HL-60/S4 treated with phorbol 12-myristate 13-acetate at 8.2 ng/mL for 4 days and 3 days (cell line): ENCODE measurements at regions not wholly inside any gene's neighbourhood (a gene's known extent, or its start where the extent isn't known, plus 50 kb on each side); places are given as distances from the start of the nearest gene placed in this dataset.
"Not testable (repeated sequence)": the region's sequence is repeated elsewhere in the genome, so short reads cannot be mapped to it uniquely, and the experiment has no call there.

Experiments
- in situ Hi-C: fragments of 300-500 bp; cut with MboI; formaldehyde crosslinking; loops from 2 replicates; pipeline ENCODE4 v1.15.0; 2022; ENCODE audit warnings: low sequenced_read_pairs

- in situ Hi-C loops, result no loop called here
These were observed 87.9 kb upstream of the CNKSR3 start for GRCh38 chr6:154598399-154598798.

GRCh38 chr6:154602296-154602695 is 91.8 kb upstream of the CNKSR3 start:
- in situ Hi-C loops, result no loop called here

DNA sequence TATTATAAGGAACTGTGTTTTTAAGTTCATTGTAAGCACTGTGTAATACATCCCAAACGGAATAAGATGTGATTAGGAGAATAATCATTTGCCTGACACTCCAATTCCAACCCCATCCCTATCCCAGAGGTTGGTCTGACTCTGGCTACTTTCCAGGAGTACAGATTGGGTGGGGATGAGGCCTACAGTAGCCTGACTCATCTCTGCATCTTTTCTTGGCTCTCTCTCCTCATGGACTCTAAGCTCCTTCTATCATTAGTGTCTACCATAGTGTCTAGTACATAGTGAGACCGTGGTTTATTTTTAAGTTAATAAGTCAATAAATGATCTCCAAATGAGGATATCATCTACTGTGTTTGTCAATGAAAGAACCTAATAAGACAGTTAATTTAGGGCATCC is 92.2 kb upstream of the CNKSR3 start:
- in situ Hi-C loops, result no loop called here

DNA sequence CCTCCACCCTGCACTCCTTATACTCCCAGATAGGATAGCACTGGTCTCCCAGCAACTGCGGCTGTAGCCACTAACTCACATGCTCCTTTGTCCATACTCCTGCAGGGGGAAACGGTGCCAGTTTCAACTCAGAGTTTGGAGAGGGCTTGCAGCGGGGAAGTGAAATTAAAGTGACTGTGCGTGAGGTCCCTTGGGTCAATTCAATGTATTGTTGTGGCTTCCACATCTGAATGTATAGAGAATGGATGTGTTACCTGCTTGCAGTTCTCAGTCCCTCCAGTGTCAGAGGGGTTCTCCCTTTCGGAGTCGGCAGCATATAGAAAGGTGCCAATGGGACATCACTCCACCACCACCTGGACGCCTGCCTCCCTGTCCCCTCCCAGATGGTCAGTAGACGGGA is 93.6 kb upstream of the CNKSR3 start:
- in situ Hi-C loops, result no loop called here

GRCh38 chr6:154605178-154605881 is 94.8 kb upstream of the CNKSR3 start:
- in situ Hi-C loops, result no loop called here

DNA sequence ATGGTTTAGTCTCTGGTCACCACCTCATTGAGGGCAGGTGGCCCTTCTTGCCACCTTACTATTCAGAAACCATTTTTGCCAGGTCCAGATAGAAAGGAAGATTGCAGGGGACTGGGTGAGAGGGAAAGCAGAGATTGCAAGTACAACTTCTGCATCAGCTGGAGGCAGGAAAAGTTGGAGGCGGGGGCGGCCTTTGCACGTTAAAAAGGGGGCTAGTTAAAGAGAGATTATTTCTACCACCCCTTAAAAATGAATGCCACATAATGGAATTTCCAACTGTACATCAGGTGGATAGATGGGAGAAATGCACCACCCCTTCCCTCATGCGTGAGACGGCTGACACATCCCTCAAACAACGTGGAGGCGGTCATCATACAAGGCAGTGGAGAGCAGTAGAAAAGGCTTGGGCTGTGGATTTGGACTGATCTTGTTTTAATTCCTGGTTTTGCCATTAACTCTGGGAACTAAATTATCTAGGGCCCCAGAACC is 95.4 kb upstream of the CNKSR3 start:
- in situ Hi-C loops, result no loop called here

DNA sequence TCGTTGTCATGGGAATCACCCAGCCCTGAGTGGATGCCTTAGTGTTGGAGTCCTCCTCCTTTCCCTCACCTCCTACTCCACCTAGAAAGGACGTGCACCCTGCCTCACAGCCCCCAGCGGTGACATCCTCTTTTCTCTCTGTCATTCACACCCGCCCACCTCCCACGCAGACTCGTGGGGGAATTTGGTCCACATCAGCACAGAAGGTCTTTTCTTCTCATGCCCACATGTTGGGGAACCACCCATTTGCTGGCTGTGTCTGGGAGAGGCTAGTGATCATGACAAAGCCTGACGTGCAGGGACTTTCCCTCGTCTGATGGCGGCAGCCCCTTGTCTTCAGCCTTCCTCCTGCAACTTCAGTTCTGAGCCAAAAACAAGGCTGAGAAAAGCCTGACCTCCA is 96.0 kb upstream of the CNKSR3 start:
- in situ Hi-C loops, result no loop called here

GRCh38 chr6:154606860-154607259 is 96.4 kb upstream of the CNKSR3 start:
- in situ Hi-C loops, result no loop called here

- in situ Hi-C loops, result no loop called here
These were observed 100.8 kb upstream of the CNKSR3 start for GRCh38 chr6:154611241-154611640.

DNA sequence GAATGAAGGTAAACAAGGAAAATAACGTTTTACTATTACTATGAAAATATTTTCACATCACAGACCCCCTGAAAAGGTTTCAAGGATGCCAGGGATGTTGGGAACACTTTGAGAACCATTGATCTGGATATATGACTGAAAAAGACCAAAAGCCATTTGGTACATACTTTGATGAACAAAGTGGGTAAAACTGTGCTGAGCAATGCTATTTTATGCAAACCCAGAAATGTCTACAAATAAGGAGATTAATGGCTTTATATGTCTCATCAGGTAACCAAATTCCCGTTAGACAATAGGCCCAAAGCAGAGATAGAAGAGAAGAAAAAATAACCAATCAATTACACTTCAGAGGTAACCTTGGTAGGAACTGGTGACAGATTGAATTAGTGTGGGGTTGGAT is 101.4 kb upstream of the CNKSR3 start:
- in situ Hi-C loops, result no loop called here

DNA sequence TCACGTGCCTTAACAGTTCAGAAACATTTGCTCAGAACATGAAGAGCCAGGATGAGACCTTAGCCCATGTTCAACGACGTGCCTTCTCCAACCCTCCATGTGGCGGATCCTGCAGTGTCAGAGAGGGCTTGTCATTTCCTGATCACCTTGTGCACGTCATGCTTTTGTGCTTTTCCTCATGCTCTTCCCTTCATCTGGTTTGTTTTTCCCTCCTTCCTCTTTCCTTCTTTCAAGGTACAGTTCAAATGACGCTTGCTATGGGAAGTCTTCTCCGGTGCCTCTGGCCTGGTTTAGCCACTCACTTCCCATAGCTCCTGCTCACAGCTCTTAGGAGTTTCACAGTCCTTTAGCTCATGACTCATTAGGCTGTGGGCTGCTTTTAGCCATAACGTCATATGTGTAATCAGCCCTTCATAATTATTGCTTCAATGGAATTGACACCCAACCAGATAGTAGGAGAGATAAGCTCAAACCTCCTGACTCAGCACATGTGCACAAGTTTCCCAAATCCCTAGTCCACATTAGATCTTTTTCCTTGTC is 102.7 kb upstream of the CNKSR3 start:
- in situ Hi-C loops, result no loop called here

DNA sequence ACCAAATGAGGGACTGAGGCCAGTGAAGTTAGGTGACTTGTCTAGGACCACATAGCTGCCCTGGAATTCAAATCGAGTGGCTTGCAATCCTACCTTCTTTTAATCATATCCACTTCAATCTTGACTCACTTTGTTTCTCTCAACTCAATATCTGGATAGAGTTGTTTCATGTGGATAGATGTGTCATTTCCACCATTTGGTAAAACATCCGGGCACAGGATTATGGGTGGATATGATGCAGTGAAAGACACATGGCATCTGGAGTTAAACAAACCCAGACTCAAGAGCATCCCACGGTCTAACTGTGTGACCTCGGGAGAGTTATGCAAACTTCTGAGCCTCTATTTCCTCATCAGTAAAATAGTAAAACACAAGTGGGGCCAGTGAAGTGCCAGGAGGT is 103.6 kb upstream of the CNKSR3 start:
- in situ Hi-C loops, result no loop called here

GRCh38 chr6:154614641-154615040 is 104.2 kb upstream of the CNKSR3 start:
- in situ Hi-C loops, result no loop called here

DNA sequence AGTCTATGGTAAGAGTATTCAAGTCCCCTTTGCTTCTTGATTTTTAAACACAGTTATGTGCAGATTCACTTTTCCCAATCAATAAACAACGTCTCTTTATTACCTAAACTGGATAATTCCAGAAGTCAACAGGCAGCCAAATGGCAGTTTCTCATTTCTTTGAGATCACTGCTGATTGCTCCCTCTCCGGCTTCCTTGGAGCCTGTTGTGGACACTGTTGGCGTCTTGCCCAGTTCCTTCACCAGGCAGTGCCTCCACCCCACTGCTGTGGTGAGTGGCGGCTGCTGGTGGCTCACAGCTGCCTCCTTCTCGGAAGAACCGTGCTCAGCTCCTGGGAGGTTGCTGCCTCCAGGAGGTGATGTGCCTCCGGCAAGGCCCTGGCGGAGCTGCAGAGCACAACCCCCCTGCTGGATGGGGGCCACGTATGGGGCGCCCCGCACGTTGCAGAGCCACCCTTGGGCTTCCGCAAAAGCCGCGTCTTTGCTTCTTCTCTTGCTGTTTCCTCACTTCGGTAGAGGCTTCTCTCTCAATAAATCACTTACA is 105.1 kb upstream of the CNKSR3 start:
- in situ Hi-C loops, result no loop called here

DNA sequence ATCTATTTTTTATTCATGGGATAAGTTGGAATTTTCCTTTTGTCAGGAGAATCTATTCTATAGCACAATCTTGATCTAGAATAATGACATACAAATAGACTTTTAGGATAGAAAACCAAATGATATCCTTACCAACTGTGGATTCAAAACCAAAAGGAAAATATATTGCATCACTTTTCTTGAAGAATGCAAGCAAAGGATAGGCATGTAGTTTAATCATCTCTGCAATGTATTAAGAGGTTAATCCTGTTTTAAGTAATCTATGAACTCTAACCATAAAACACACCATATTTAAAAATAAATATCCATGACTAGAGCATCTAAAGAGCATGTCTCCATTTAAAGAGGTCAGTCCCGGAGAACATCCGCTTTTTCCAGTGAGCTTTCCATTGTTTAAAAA is 106.7 kb upstream of the CNKSR3 start:
- in situ Hi-C loops, result no loop called here

DNA sequence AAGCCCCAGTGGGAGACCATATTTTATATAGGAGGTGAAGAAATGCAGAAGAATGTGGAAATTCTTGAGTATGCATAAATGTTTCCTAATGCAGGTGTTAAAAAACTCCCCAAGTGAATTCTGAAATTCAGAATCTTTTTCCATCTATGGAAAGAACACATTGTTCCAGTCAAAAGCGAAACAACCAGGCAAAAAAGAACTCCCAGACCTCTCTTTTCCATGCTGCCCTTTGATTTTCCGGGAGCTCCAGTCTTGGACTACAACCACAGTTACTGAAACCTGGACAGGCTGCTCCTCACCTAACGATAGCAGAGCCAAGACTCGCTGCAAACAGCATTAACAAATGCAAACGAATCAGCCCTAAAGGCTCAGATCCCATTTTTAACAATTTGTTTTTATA is 108.7 kb upstream of the CNKSR3 start:
- in situ Hi-C loops, result no loop called here

GRCh38 chr6:154621686-154622085 is 111.2 kb upstream of the CNKSR3 start:
- in situ Hi-C loops, result no loop called here

- in situ Hi-C loops, result no loop called here
These were observed 110.4 kb upstream of the SCAF8 start for GRCh38 chr6:154622618-154623336.

- in situ Hi-C loops, result no loop called here
These were observed 109.8 kb upstream of the SCAF8 start for GRCh38 chr6:154623391-154623790.

DNA sequence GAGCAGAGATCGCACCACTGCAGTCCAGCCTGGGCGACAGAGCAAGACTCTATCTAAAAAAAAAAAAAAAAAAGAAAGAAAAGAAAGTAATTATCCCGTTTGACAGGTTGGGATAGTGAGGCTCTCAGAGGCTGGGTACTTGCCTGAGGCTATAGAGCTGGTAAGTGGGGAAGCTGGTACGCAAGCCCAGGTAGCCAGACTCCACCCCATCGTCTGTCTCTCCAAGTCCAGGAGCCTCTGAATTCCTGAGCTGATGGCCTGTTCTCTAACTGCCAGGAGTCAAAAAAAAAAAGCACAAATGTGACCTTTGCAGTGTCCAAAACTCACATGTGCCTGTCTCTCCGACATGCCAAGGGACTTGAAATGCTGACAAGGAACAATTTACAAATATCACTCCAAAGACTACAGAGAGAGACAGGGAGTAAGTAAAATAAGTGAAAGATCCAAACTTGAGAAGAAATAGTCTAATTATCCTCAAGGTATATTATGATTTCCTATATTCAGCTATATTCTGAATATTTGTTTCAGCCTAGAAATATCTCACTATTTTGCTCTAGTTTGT is 109.1 kb upstream of the SCAF8 start:
- in situ Hi-C loops, result no loop called here

- in situ Hi-C loops, result not testable (repeated sequence)
These were observed 108.5 kb upstream of the SCAF8 start for GRCh38 chr6:154624727-154625126.

DNA sequence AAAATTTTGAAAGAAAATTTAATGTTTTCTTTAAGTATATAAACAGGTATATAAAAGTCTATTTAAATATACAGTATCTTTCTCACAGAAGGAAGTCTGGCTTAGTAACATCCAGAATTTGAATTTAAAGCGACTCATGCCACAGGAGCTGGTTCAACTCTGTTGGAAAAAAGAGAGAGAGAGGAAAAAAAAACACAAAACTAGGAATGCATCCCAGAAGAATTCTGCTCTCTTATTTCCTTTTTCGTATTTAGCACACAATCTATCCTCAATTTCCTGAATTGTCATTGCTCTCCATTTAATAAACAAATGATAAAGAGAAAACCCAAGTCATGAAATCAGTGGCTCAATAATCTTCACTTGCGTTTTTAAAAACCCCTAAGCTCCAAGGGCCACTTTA is 107.5 kb upstream of the SCAF8 start:
- in situ Hi-C loops, result no loop called here
